ENCODE measurements at regions not wholly inside any gene's neighbourhood (a gene's known extent, or its start where the extent isn't known, plus 50 kb on each side); places are given as distances from the start of the nearest gene placed in this dataset.
A peak's percentile ranks its signal among the peaks of the same experiment; 100 is the strongest.

DNA sequence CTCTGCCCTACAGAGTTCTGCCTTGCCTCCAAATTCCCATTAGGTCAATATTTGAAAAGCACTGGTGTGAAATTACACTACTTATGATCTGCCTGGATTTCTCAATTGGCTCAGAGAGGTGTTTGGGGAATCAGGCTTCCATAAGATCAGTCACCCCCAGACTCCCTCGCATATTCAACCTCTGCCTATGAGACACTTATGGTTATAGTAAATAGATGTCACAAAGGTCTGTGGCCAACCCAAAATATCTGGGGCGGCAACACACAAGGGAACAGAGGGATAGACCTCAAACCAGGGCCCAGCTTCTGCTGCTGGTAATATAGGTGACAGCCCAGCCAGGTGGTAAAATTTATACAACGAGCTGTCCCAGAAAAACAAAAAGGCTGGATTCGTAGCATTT lies 376.7 kb upstream of the ZMIZ1 start:
- no peak for DNase-seq
- TF ChIP-seq, protein P1, sequence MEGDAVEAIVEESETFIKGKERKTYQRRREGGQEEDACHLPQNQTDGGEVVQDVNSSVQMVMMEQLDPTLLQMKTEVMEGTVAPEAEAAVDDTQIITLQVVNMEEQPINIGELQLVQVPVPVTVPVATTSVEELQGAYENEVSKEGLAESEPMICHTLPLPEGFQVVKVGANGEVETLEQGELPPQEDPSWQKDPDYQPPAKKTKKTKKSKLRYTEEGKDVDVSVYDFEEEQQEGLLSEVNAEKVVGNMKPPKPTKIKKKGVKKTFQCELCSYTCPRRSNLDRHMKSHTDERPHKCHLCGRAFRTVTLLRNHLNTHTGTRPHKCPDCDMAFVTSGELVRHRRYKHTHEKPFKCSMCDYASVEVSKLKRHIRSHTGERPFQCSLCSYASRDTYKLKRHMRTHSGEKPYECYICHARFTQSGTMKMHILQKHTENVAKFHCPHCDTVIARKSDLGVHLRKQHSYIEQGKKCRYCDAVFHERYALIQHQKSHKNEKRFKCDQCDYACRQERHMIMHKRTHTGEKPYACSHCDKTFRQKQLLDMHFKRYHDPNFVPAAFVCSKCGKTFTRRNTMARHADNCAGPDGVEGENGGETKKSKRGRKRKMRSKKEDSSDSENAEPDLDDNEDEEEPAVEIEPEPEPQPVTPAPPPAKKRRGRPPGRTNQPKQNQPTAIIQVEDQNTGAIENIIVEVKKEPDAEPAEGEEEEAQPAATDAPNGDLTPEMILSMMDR (IDR thresholded peaks at IDR 0.05) = no peak
- H3K27me3 ChIP-seq = no peaks in the 10 kb centered on the region
- H3K4me3 ChIP-seq = no peak overlapping the region
- H3K36me3 ChIP-seq = no peaks in the 10 kb centered on the region
- H3K9me3 ChIP-seq = no peaks in the 10 kb centered on the region
- intact Hi-C loops (cut with DNase I) = no loop called here
- H3K4me1 ChIP-seq = no peaks in the 10 kb centered on the region
- no peak for FAIRE-seq
- no peak for ATAC-seq
- no peak overlapping the region for H3K27ac ChIP-seq
- 88 to 92% methylated on average over 4 of the region's 4 CpGs for WGBS, 2 donors

- no peak for DNase-seq
- FAIRE-seq = no peak
- Histone ChIP-seq H3K4me1 (no peaks in the 10 kb centered on the region), H3K27ac (no peak overlapping the region), H3K9me3 (no peaks in the 10 kb centered on the region), H3K4me3 (no peak overlapping the region), H3K36me3 (no peaks in the 10 kb centered on the region), H3K27me3 (no peaks in the 10 kb centered on the region)
- no peak for ATAC-seq
- intact Hi-C loops (cut with DNase I) = no loop called here
- TF ChIP-seq, protein P1 (IDR thresholded peaks at IDR 0.05) = no peak
- 80 to 81% methylated on average over 7 of the region's 7 CpGs for WGBS, 2 donors
These were observed 372.9 kb upstream of the ZMIZ1 start for GRCh38 chr10:78695846-78696245.

DNA sequence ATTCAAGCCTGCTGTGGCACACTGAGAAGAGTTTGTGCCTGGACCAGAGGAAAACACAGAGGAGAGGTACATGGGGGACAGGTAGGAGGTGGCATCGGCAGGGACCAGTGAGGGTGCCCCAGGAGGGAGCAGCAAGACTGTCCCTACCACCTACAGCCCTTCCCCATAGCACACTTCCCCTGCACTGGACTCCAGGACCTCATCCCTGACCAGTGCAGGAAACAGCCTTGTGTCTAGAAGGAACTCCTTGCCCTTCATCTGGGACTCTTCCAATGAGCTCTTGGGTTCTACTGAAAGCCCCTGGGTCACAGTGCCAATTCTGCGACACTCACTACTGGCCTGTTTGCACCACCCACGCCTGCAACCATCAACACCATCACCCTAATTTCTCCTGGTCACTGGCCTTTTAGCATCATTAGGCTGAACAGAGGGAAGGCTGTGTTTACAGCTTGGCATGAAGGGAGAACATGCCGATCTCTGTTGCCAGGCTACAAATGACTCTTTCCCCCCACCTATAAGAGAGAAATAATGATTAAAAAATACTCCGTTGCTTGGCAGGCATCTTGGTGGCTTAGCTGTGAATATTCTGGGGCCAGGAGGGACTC lies 371.9 kb upstream of the ZMIZ1 start:
- peak in 1 of 6 donors; percentile 15 for DNase-seq
- no peaks in the 10 kb centered on the region for H3K9me3 ChIP-seq
- ATAC-seq = peak; percentile 51 to 88 (median 70)

GRCh38 chr10:78699971-78700370 lies 368.8 kb upstream of the ZMIZ1 start:
- Histone ChIP-seq H3K4me3 (no peak overlapping the region), H3K36me3 (no peaks in the 10 kb centered on the region), H3K4me1 (no peaks in the 10 kb centered on the region), H3K27ac (no peak overlapping the region), H3K9me3 (no peaks in the 10 kb centered on the region), H3K27me3 (no peaks in the 10 kb centered on the region)
- no peak for ATAC-seq
- no peak for DNase-seq
- intact Hi-C loops (cut with DNase I) = no loop called here
- TF ChIP-seq, protein P1 (IDR thresholded peaks at IDR 0.05) = no peak
- FAIRE-seq = no peak
- WGBS, 2 donors = 96% methylated on average over 3 of the region's 3 CpGs

More for the DNA sequence above, 371.9 kb upstream of the ZMIZ1 start:
- intact Hi-C loops (cut with DNase I) = no loop called here
- Histone ChIP-seq H3K27me3 (no peaks in the 10 kb centered on the region), H3K36me3 (no peaks in the 10 kb centered on the region), H3K4me3 (no peak overlapping the region), H3K4me1 (no peaks in the 10 kb centered on the region), H3K27ac (peak overlapping the region in 1 of 4 donors; percentile 47)
- 51 to 56% methylated on average over 5 of the region's 5 CpGs for WGBS, 2 donors
- TF ChIP-seq, protein P1 (IDR thresholded peaks at IDR 0.05) = no peak
- FAIRE-seq = no peak

GRCh38 chr10:78700413-78700812 lies 368.4 kb upstream of the ZMIZ1 start:
- no peaks in the 10 kb centered on the region for H3K4me1 ChIP-seq
- TF ChIP-seq, protein P1 (IDR thresholded peaks at IDR 0.05) = no peak
- intact Hi-C loops (cut with DNase I) = no loop called here
- ATAC-seq (peak in 1 of 4 donors; percentile 42), FAIRE-seq (no peak), DNase-seq (peak in 4 of 6 donors; percentile 33 to 68 (median 36))
- no peak overlapping the region for H3K4me3 ChIP-seq
- no peaks in the 10 kb centered on the region for H3K36me3 ChIP-seq
- no peaks in the 10 kb centered on the region for H3K9me3 ChIP-seq
- H3K27ac ChIP-seq = no peak overlapping the region
- no peaks in the 10 kb centered on the region for H3K27me3 ChIP-seq

All from pancreas (tissue), 10 donors.